Body of pancreas (tissue), 4 donors: ENCODE measurements at regions not wholly inside any gene's neighbourhood (a gene's known extent, or its start where the extent isn't known, plus 50 kb on each side); places are given as distances from the start of the nearest gene placed in this dataset.

Experiments used
- POLR2A ChIP-seq, 3 donors: fragments of 450-650 bp; IDR thresholded peaks; one replicate each; pipeline ENCODE4 v1.6.1; 2016; ENCODE audit warnings: antibody characterized with exemption in 3 of 3, mild to moderate bottlenecking in 2 of 3
- TF ChIP-seq, protein P1 (sequence below), 7 experiments: fragments of 450-650 bp in 4 of 7; fragments of 200-600 bp in 3 of 7; sonication (generic) in 3 of 7; IDR thresholded peaks; one replicate each; pipeline ENCODE4 v1.5.1; 2016 to 2019; ENCODE audit warnings: antibody characterized with exemption in 7 of 7

DNA sequence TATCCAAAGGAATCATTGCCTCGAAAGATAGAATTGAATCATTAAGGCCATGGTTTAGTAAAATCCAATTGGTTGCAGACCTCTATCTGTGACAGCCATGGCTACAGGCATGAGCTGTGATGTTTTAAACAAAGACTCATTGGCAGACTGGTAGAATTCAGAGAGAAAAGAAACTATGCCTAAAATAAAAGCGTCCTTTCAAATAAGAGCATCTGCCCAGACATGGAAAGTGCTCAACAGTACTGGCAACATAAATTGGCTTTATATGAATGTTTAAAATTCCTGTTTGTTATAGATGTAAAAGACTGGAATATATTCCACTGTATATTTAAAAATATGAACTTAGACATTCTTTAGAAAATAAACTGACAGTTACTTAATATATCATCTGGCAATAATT lies 2034.2 kb downstream of the LRRC4C start:
- TF ChIP-seq, protein P1, sequence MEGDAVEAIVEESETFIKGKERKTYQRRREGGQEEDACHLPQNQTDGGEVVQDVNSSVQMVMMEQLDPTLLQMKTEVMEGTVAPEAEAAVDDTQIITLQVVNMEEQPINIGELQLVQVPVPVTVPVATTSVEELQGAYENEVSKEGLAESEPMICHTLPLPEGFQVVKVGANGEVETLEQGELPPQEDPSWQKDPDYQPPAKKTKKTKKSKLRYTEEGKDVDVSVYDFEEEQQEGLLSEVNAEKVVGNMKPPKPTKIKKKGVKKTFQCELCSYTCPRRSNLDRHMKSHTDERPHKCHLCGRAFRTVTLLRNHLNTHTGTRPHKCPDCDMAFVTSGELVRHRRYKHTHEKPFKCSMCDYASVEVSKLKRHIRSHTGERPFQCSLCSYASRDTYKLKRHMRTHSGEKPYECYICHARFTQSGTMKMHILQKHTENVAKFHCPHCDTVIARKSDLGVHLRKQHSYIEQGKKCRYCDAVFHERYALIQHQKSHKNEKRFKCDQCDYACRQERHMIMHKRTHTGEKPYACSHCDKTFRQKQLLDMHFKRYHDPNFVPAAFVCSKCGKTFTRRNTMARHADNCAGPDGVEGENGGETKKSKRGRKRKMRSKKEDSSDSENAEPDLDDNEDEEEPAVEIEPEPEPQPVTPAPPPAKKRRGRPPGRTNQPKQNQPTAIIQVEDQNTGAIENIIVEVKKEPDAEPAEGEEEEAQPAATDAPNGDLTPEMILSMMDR (IDR thresholded peaks at IDR 0.05) = no peak
- TF ChIP-seq POLR2A (IDR thresholded peaks at IDR 0.05) = no peak
